ENCODE measurements at regions not wholly inside any gene's neighbourhood (a gene's known extent, or its start where the extent isn't known, plus 50 kb on each side); places are given as distances from the start of the nearest gene placed in this dataset.

- TF ChIP-seq FOXP2 (optimal IDR thresholded peaks at IDR 0.05; ENCODE audit: borderline replicate concordance, extremely low read depth, extremely low read length, insufficient read depth) (no peak), TAF1 (IDR thresholded peaks at IDR 0.05; ENCODE audit: borderline replicate concordance, insufficient read depth, low read length) (no peak), POLR2AphosphoS5 (IDR thresholded peaks at IDR 0.05; ENCODE audit: low read depth, low read length) (no peak)
Observed at GRCh38 chr9:87422999-87423398, 74.7 kb upstream of the DAPK1 start.

- TF ChIP-seq REST (IDR thresholded peaks at IDR 0.05; ENCODE audit: insufficient read depth in 1 of 2, low read depth in 2 of 2, low read length in 2 of 2): no peak
- TF ChIP-seq TAF1 (IDR thresholded peaks at IDR 0.05; ENCODE audit: borderline replicate concordance, insufficient read depth, low read length): no peak
- no peak for TF ChIP-seq SIN3A (IDR thresholded peaks at IDR 0.05; ENCODE audit: borderline replicate concordance, insufficient read depth, low read length)
- TF ChIP-seq FOXP2 (optimal IDR thresholded peaks at IDR 0.05; ENCODE audit: borderline replicate concordance, extremely low read depth, extremely low read length, insufficient read depth): no peak
- no peak for TF ChIP-seq POLR2AphosphoS5 (IDR thresholded peaks at IDR 0.05; ENCODE audit: low read depth, low read length)
Observed at GRCh38 chr9:87425202-87425601, 72.5 kb upstream of the DAPK1 start.

- TF ChIP-seq SIN3A (IDR thresholded peaks at IDR 0.05; ENCODE audit: borderline replicate concordance, insufficient read depth, low read length): no peak
- TF ChIP-seq TAF1 (IDR thresholded peaks at IDR 0.05; ENCODE audit: borderline replicate concordance, insufficient read depth, low read length): no peak
- no peak for TF ChIP-seq FOXP2 (optimal IDR thresholded peaks at IDR 0.05; ENCODE audit: borderline replicate concordance, extremely low read depth, extremely low read length, insufficient read depth)
- TF ChIP-seq REST (IDR thresholded peaks at IDR 0.05; ENCODE audit: insufficient read depth in 1 of 2, low read depth in 2 of 2, low read length in 2 of 2): no peak
- TF ChIP-seq POLR2AphosphoS5 (IDR thresholded peaks at IDR 0.05; ENCODE audit: low read depth, low read length): no peak
Observed at GRCh38 chr9:87427851-87428506, 69.7 kb upstream of the DAPK1 start.

GRCh38 chr9:87428659-87429058 is 69.0 kb upstream of the DAPK1 start:
- TF ChIP-seq FOXP2 (optimal IDR thresholded peaks at IDR 0.05; ENCODE audit: borderline replicate concordance, extremely low read depth, extremely low read length, insufficient read depth) (no peak), TAF1 (IDR thresholded peaks at IDR 0.05; ENCODE audit: borderline replicate concordance, insufficient read depth, low read length) (no peak), REST (IDR thresholded peaks at IDR 0.05; ENCODE audit: insufficient read depth in 1 of 2, low read depth in 2 of 2, low read length in 2 of 2) (no peak), POLR2AphosphoS5 (IDR thresholded peaks at IDR 0.05; ENCODE audit: low read depth, low read length) (no peak), SIN3A (IDR thresholded peaks at IDR 0.05; ENCODE audit: borderline replicate concordance, insufficient read depth, low read length) (no peak)

GRCh38 chr9:87431837-87432236 is 65.8 kb upstream of the DAPK1 start:
- TF ChIP-seq REST (IDR thresholded peaks at IDR 0.05; ENCODE audit: insufficient read depth in 1 of 2, low read depth in 2 of 2, low read length in 2 of 2): no peak
- TF ChIP-seq TAF1 (IDR thresholded peaks at IDR 0.05; ENCODE audit: borderline replicate concordance, insufficient read depth, low read length): no peak
- TF ChIP-seq FOXP2 (optimal IDR thresholded peaks at IDR 0.05; ENCODE audit: borderline replicate concordance, extremely low read depth, extremely low read length, insufficient read depth): no peak
- no peak for TF ChIP-seq POLR2AphosphoS5 (IDR thresholded peaks at IDR 0.05; ENCODE audit: low read depth, low read length)
- TF ChIP-seq SIN3A (IDR thresholded peaks at IDR 0.05; ENCODE audit: borderline replicate concordance, insufficient read depth, low read length): no peak

Data from PFSK-1 (cell line).